T-cell (primary cell): ENCODE measurements at regions not wholly inside any gene's neighbourhood (a gene's known extent, or its start where the extent isn't known, plus 50 kb on each side); places are given as distances from the start of the nearest gene placed in this dataset.

Experiments
- ATAC-seq, 4 experiments: fragments of 200-7000 bp in 3 of 4; fragments of 150-1000 bp in 1 of 4; cut with Tn5 transposase; replicated peaks in 1 of 4; 1 replicate in 3 of 4; 2 replicates in 1 of 4; pipeline ENCODE4 v1.10.0; 2021; ENCODE audit warnings: moderate library complexity in 3 of 4, mild to moderate bottlenecking in 2 of 4, moderate number of reproducible peaks in 1 of 4
- CTCF ChIA-PET, 2 donors: fragments of 300-600 bp; sonication (Branson Sonifier 250); formaldehyde crosslinking; loops; one replicate each; lab custom pipeline; 2022; ENCODE audit warnings: antibody characterized with exemption in 2 of 2; lab: Charles Lee
- POLR2A ChIA-PET, 2 donors: fragments of 300-600 bp; sonication (Branson Sonifier 250); formaldehyde crosslinking; loops; one replicate each; lab custom pipeline; 2022; ENCODE audit warnings: antibody characterized with exemption in 2 of 2; lab: Charles Lee
- DNase-seq, 35 experiments: peaks; one replicate each; pipeline versions ENCODE4 v3.0.0 to v3.0.0-alpha.2; 2013 to 2023
- H3K27ac ChIP-seq: one replicate; pipeline ENCODE4 v1.5.1; 2013; ENCODE audit warnings: low read length
- H3K27me3 ChIP-seq, 2 experiments: replicated peaks in 1 of 2; 1 replicate in 1 of 2; 2 replicates in 1 of 2; pipeline versions ENCODE4 v1.6.1 to v1.7.0; 2013; ENCODE audit warnings: low read length in 1 of 2, mixed read lengths in 1 of 2; ENCODE audit not compliant: control insufficient read depth in 2 of 2, insufficient read depth in 2 of 2; ENCODE audit errors: extremely low read depth in 1 of 2
- H3K36me3 ChIP-seq, 2 donors: 1 replicate in 1 of 2; 2 replicates in 1 of 2; pipeline versions ENCODE4 v1.6.1 to v1.7.0; 2013; ENCODE audit warnings: low read length in 1 of 2; ENCODE audit not compliant: control insufficient read depth in 2 of 2, insufficient read depth in 1 of 2; ENCODE audit errors: extremely low read depth in 1 of 2
- H3K4me1 ChIP-seq, 2 experiments: 1 replicate in 1 of 2; 2 replicates in 1 of 2; pipeline versions ENCODE4 v1.6.1 to v1.7.0; 2013; ENCODE audit warnings: low read length in 2 of 2, mixed read lengths in 1 of 2; ENCODE audit not compliant: insufficient read depth in 2 of 2, control insufficient read depth in 1 of 2; ENCODE audit errors: extremely low read depth in 1 of 2
- H3K4me3 ChIP-seq, 2 donors: 1 replicate in 1 of 2; 2 replicates in 1 of 2; pipeline versions ENCODE4 v1.5.1 to v1.7.0; 2013; ENCODE audit warnings: mild to moderate bottlenecking in 2 of 2, low read length in 1 of 2, moderate library complexity in 1 of 2; ENCODE audit not compliant: control insufficient read depth in 1 of 2; ENCODE audit errors: extremely low read depth in 1 of 2
- H3K9me3 ChIP-seq: 2 replicates; pipeline ENCODE4 v1.7.0; 2013
- H3K27ac Mint-ChIP-seq, 2 donors: one replicate each; pipeline ENCODE4 v1.8.0; 2020 to 2021; ENCODE audit warnings: mild to moderate bottlenecking in 2 of 2, mixed read lengths in 2 of 2
- H3K27me3 Mint-ChIP-seq, 2 donors: one replicate each; pipeline ENCODE4 v1.8.0; 2021 to 2022; ENCODE audit warnings: mixed read lengths in 2 of 2
- H3K36me3 Mint-ChIP-seq: one replicate; pipeline ENCODE4 v1.8.0; 2021; ENCODE audit warnings: mixed read lengths
- H3K4me1 Mint-ChIP-seq, 3 donors: one replicate each; pipeline ENCODE4 v1.8.0; 2020 to 2022; ENCODE audit warnings: mixed read lengths in 3 of 3, mild to moderate bottlenecking in 1 of 3
- H3K4me3 Mint-ChIP-seq, 3 donors: one replicate each; pipeline ENCODE4 v1.8.0; 2020 to 2022; ENCODE audit warnings: mild to moderate bottlenecking in 3 of 3, mixed read lengths in 3 of 3, moderate library complexity in 3 of 3
- H3K9me3 Mint-ChIP-seq, 3 donors: one replicate each; pipeline ENCODE4 v1.8.0; 2020 to 2022; ENCODE audit warnings: mixed read lengths in 3 of 3
- WGBS: methylation state at CpG from one replicate; pipeline ENCODE4 v1.1.5; 2013; ENCODE audit warnings: missing lambda C conversion rate; ENCODE audit not compliant: insufficient coverage; 5-methylcytosine and 5-hydroxymethylcytosine counted together

GRCh38 chr4:57498251-57498650 lies 388.1 kb upstream of the IGFBP7 start:
- ChIA-PET POLR2A (no interaction called here), CTCF (no interaction called here)
- H3K9me3 Mint-ChIP-seq: peaks cover 3 to 13% (median 5%) of the 10 kb centered on the region in 3 donors
- Histone ChIP-seq H3K36me3 (no peaks in the 10 kb centered on the region), H3K4me3 (no peak overlapping the region), H3K27me3 (no peaks in the 10 kb centered on the region), H3K4me1 (no peaks in the 10 kb centered on the region), H3K9me3 (no peaks in the 10 kb centered on the region), H3K27ac (no peak overlapping the region)
- 92% methylated on average over 2 of the region's 4 CpGs for WGBS
- H3K4me1 Mint-ChIP-seq: no peaks in the 10 kb centered on the region
- H3K36me3 Mint-ChIP-seq: no peaks in the 10 kb centered on the region
- ATAC-seq (no peak), DNase-seq (no peak)
- no peaks in the 10 kb centered on the region for H3K27me3 Mint-ChIP-seq
- H3K27ac Mint-ChIP-seq: no peak overlapping the region
- no peak overlapping the region for H3K4me3 Mint-ChIP-seq

- DNase-seq: no peak
- H3K36me3 Mint-ChIP-seq: no peaks in the 10 kb centered on the region
- Histone ChIP-seq H3K9me3 (no peaks in the 10 kb centered on the region), H3K36me3 (no peaks in the 10 kb centered on the region), H3K4me1 (no peaks in the 10 kb centered on the region), H3K27ac (no peak overlapping the region), H3K4me3 (no peak overlapping the region), H3K27me3 (no peaks in the 10 kb centered on the region)
- no peak overlapping the region for H3K4me3 Mint-ChIP-seq
- ChIA-PET CTCF (no interaction called here), POLR2A (no interaction called here)
- peaks cover 6 to 13% (median 6%) of the 10 kb centered on the region in 3 donors for H3K9me3 Mint-ChIP-seq
- WGBS: no CpG with 5 or more reads among the region's 2 CpGs
- H3K27ac Mint-ChIP-seq: no peak overlapping the region
- no peak for ATAC-seq
- no peaks in the 10 kb centered on the region for H3K4me1 Mint-ChIP-seq
- H3K27me3 Mint-ChIP-seq: no peaks in the 10 kb centered on the region
Observed at GRCh38 chr4:57496697-57497471, 386.7 kb upstream of the IGFBP7 start.

DNA sequence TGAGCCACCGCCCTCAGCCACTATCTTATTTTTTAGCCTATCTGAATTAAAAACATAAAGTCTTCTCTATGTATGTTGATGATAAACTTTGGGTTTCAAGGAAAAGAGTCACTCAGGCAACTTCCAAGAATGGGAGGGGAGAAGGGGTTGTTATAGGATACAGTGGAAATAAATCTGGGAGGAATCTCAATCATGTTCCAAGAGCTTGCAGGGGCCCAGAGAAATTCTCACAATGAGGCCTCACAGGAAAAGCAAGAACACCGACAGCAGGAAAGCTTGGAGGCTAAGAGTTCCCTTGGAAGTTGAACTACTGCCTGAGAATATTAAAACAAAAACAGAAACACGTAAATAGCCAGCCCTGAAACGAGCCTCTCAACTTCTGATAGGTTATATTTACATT lies 384.6 kb upstream of the IGFBP7 start:
- no peak overlapping the region for H3K27ac Mint-ChIP-seq
- no peaks in the 10 kb centered on the region for H3K27me3 ChIP-seq
- ChIA-PET POLR2A (no interaction called here), CTCF (no interaction called here)
- no peak overlapping the region for H3K27ac ChIP-seq
- H3K36me3 ChIP-seq: no peaks in the 10 kb centered on the region
- WGBS: no CpG with 5 or more reads among the region's 4 CpGs
- ATAC-seq: no peak
- no peaks in the 10 kb centered on the region for H3K4me1 ChIP-seq
- peaks cover 1 to 18% (median 3%) of the 10 kb centered on the region in 3 donors for H3K9me3 Mint-ChIP-seq
- no peak overlapping the region for H3K4me3 ChIP-seq
- no peak overlapping the region for H3K4me3 Mint-ChIP-seq
- DNase-seq: no peak
- H3K36me3 Mint-ChIP-seq: no peaks in the 10 kb centered on the region
- no peaks in the 10 kb centered on the region for H3K9me3 ChIP-seq
- H3K4me1 Mint-ChIP-seq: no peaks in the 10 kb centered on the region
- no peaks in the 10 kb centered on the region for H3K27me3 Mint-ChIP-seq

GRCh38 chr4:57492251-57492878 lies 382.2 kb upstream of the IGFBP7 start:
- Mint-ChIP-seq H3K27me3 (no peaks in the 10 kb centered on the region), H3K36me3 (no peaks in the 10 kb centered on the region), H3K9me3 (peaks cover 1 to 10% (median 3%) of the 10 kb centered on the region in 3 donors), H3K4me1 (no peaks in the 10 kb centered on the region), H3K4me3 (no peak overlapping the region), H3K27ac (no peak overlapping the region)
- no peak for ATAC-seq
- ChIA-PET POLR2A (no interaction called here), CTCF (no interaction called here)
- Histone ChIP-seq H3K4me3 (no peak overlapping the region), H3K36me3 (no peaks in the 10 kb centered on the region), H3K27ac (no peak overlapping the region), H3K9me3 (no peaks in the 10 kb centered on the region), H3K4me1 (no peaks in the 10 kb centered on the region), H3K27me3 (no peaks in the 10 kb centered on the region)
- 93% methylated on average over 2 of the region's 5 CpGs for WGBS
- no peak for DNase-seq

DNA sequence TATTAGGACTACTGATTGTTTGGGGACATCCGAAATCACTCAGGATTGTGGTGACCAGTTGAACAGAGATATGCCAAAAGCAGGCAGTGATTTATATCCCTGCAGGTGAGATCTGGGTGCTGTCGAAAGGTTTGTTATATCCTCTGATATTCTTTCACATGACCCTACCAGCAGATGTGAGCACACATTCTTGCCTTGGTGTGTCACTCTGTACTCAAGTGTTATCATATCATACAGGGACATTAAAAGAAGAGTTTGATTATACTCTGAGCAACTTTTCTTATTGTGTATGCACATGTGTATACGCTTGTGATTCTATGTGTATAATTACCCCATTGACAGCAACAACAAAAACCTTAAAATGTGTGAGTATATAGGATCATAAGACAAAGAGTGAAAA lies 381.2 kb upstream of the IGFBP7 start:
- Histone ChIP-seq H3K27me3 (no peaks in the 10 kb centered on the region), H3K4me3 (no peak overlapping the region), H3K4me1 (no peaks in the 10 kb centered on the region), H3K27ac (no peak overlapping the region), H3K9me3 (no peaks in the 10 kb centered on the region), H3K36me3 (no peaks in the 10 kb centered on the region)
- WGBS: no CpG with 5 or more reads among the region's 3 CpGs
- H3K9me3 Mint-ChIP-seq: peaks cover 1 to 14% (median 6%) of the 10 kb centered on the region in 3 donors
- POLR2A ChIA-PET: no interaction called here
- CTCF ChIA-PET: no interaction called here
- H3K27ac Mint-ChIP-seq: no peak overlapping the region
- ATAC-seq (no peak), DNase-seq (no peak)
- no peaks in the 10 kb centered on the region for H3K36me3 Mint-ChIP-seq
- no peaks in the 10 kb centered on the region for H3K4me1 Mint-ChIP-seq
- H3K4me3 Mint-ChIP-seq: no peak overlapping the region
- no peaks in the 10 kb centered on the region for H3K27me3 Mint-ChIP-seq

GRCh38 chr4:57490520-57491255 lies 380.5 kb upstream of the IGFBP7 start:
- 50% methylated on average over 2 of the region's 4 CpGs for WGBS
- no peaks in the 10 kb centered on the region for H3K4me1 ChIP-seq
- no peaks in the 10 kb centered on the region for H3K9me3 ChIP-seq
- no peaks in the 10 kb centered on the region for H3K36me3 ChIP-seq
- DNase-seq (no peak), ATAC-seq (no peak)
- H3K27ac ChIP-seq: no peak overlapping the region
- Mint-ChIP-seq H3K4me3 (no peak overlapping the region), H3K9me3 (peaks cover 1 to 14% (median 6%) of the 10 kb centered on the region in 3 donors), H3K4me1 (no peaks in the 10 kb centered on the region), H3K36me3 (no peaks in the 10 kb centered on the region), H3K27ac (no peak overlapping the region), H3K27me3 (no peaks in the 10 kb centered on the region)
- CTCF ChIA-PET: no interaction called here
- no peak overlapping the region for H3K4me3 ChIP-seq
- no peaks in the 10 kb centered on the region for H3K27me3 ChIP-seq
- POLR2A ChIA-PET: no interaction called here
